Breast epithelium (tissue), 4 donors: ENCODE measurements at regions not wholly inside any gene's neighbourhood (a gene's known extent, or its start where the extent isn't known, plus 50 kb on each side); places are given as distances from the start of the nearest gene placed in this dataset.
"Not testable (repeated sequence)": the region's sequence is repeated elsewhere in the genome, so short reads cannot be mapped to it uniquely, and the experiment has no call there.

Source experiments
- DNase-seq, 2 donors: peaks; one replicate each; pipeline ENCODE4 v3.0.0-alpha.2; 2019; ENCODE audit warnings: low spot score in 2 of 2
- H3K27ac ChIP-seq, 2 donors: fragments of 200-600 bp; sonication (generic) in 1 of 2; one replicate each; pipeline ENCODE4 v1.5.1; 2016 to 2019; ENCODE audit warnings: mild to moderate bottlenecking in 1 of 2
- H3K27me3 ChIP-seq, 2 donors: fragments of 200-600 bp; sonication (generic) in 1 of 2; one replicate each; pipeline versions ENCODE4 v1.5.1 to v1.6.0; 2017 to 2019; ENCODE audit warnings: control low read depth in 1 of 2, mild to moderate bottlenecking in 1 of 2
- H3K36me3 ChIP-seq: fragments of 200-600 bp; one replicate; pipeline ENCODE4 v1.5.1; 2019
- H3K4me1 ChIP-seq, 2 donors: fragments of 200-600 bp; sonication (generic); one replicate each; pipeline ENCODE4 v1.5.1; 2016 to 2019; ENCODE audit warnings: control low read depth in 1 of 2
- H3K4me3 ChIP-seq, 3 donors: fragments of 200-600 bp; sonication (generic); 1 replicate in 2 of 3; 2 replicates in 1 of 3; pipeline ENCODE4 v1.5.1; 2016 to 2019; ENCODE audit warnings: mild to moderate bottlenecking in 3 of 3, moderate library complexity in 2 of 3
- H3K9me3 ChIP-seq, 2 donors: fragments of 200-600 bp; sonication (generic) in 1 of 2; one replicate each; pipeline ENCODE4 v1.5.1; 2016 to 2019; ENCODE audit warnings: control low read depth in 1 of 2
- POLR2A ChIP-seq: fragments of 450-650 bp; IDR thresholded peaks from one replicate; pipeline ENCODE4 v1.6.1; 2016; ENCODE audit warnings: antibody characterized with exemption, mild to moderate bottlenecking, moderate library complexity
- POLR2AphosphoS5 ChIP-seq, 3 donors: sonication (generic); formaldehyde crosslinking; IDR thresholded peaks; one replicate each; pipeline ENCODE4 v1.6.1; 2017; ENCODE audit warnings: antibody characterized with exemption in 3 of 3
- intact Hi-C: fragments of 100-400 bp; cut with DNase I; formaldehyde crosslinking; loops from one replicate; pipeline ENCODE4 v1.15.1; 2023; ENCODE audit warnings: low total_unique reads
- TF ChIP-seq, protein P1 (sequence below), 3 donors: fragments of 450-650 bp; IDR thresholded peaks; one replicate each; pipeline ENCODE4 v1.5.1; 2016 to 2017; ENCODE audit warnings: antibody characterized with exemption in 3 of 3, mild to moderate bottlenecking in 3 of 3, moderate library complexity in 3 of 3

DNA sequence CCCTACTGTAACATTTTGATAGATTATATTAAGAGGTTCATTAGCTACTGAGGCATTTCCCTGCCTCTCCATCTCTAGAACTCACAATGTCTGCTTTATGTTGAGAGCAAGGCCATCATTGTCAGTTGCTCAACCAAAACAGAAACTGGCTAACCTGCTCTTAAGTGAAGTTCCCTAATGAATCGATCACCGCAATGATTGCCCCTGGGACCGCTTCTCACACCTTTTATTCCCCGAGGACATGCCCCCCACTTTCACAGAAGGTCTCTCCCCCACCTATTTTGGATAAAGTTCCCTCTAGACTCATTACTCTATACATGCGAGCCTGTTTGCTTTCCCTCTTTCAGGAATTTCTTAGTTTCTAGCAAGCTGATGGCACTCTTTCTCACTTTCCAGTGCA lies 108.8 kb downstream of the FAM217A start:
- H3K36me3 ChIP-seq: no peaks in the 10 kb centered on the region
- no peaks in the 10 kb centered on the region for H3K4me1 ChIP-seq
- H3K27me3 ChIP-seq: no peaks in the 10 kb centered on the region
- no peak overlapping the region for H3K4me3 ChIP-seq
- TF ChIP-seq, protein P1, sequence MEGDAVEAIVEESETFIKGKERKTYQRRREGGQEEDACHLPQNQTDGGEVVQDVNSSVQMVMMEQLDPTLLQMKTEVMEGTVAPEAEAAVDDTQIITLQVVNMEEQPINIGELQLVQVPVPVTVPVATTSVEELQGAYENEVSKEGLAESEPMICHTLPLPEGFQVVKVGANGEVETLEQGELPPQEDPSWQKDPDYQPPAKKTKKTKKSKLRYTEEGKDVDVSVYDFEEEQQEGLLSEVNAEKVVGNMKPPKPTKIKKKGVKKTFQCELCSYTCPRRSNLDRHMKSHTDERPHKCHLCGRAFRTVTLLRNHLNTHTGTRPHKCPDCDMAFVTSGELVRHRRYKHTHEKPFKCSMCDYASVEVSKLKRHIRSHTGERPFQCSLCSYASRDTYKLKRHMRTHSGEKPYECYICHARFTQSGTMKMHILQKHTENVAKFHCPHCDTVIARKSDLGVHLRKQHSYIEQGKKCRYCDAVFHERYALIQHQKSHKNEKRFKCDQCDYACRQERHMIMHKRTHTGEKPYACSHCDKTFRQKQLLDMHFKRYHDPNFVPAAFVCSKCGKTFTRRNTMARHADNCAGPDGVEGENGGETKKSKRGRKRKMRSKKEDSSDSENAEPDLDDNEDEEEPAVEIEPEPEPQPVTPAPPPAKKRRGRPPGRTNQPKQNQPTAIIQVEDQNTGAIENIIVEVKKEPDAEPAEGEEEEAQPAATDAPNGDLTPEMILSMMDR (IDR thresholded peaks at IDR 0.05): no peak
- no peak for TF ChIP-seq POLR2A
- no peak for TF ChIP-seq POLR2AphosphoS5 (IDR thresholded peaks at IDR 0.05)
- intact Hi-C loops: no loop called here
- DNase-seq: no peak
- no peaks in the 10 kb centered on the region for H3K9me3 ChIP-seq
- no peak overlapping the region for H3K27ac ChIP-seq

DNA sequence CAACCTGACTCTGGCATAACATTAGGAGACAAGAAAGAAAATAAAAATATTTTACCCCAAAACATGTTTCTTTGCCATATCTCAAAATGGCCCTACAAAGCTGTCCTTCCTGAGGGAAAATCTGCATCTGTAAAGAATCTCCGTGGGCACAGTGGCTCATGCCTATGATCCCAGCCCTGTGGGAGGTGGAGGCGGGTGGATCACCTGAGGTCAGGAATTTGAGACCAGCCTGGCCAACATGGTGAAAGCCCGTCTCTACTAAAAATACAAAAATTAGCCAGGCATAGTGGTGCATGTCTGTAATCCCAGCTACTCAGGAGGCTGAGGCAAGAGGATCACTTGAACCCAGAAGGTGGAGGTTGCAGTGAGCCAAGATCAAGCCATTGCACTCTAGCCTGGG lies 105.8 kb downstream of the FAM217A start:
- H3K4me1 ChIP-seq, intact Hi-C loops: not testable (repeated sequence)

DNA sequence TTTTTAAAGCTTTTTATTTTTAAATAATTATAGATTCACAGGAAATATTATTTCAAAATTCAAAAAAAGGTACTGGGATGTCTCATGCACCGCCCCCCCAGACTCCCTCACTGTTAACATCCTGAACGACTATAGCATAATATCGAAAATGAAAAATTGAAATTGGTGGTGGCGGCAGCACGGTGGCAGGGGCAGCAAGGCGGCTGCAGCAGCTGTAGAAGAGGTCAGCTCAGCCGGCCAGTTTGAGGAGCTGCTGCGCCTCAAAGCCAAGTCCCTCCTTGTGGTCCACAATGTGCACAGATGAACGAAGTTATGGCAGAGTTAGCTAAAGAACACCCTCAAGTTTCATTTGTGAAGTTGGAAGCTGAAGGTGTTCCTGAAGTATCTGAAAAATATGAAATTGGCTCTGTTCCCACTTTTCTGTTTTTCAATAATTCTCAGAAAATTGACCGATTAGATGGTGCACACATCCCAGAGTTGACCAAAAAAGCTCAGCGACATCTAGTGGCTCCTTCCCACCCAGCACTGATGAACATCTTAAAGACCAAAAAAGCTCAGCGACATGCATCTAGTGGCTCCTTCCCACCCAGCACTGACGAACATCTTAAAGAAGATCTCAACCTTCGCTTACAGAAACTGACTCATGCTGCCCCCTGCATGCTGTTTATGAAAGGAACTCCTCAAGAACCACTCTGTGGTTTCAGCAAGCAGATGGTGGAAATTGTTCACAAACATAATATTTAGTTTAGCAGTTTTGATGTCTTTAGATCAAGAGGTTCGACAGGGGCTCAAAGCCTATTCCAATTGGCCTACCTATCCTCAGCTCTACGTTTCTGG lies 100.8 kb downstream of the FAM217A start:
- Histone ChIP-seq H3K36me3 (no peaks in the 10 kb centered on the region), H3K9me3 (no peaks in the 10 kb centered on the region), H3K27ac (no peak overlapping the region), H3K4me1 (no peaks in the 10 kb centered on the region), H3K27me3 (no peaks in the 10 kb centered on the region), H3K4me3 (no peak overlapping the region)
- DNase-seq: no peak
- TF ChIP-seq, protein P1 (IDR thresholded peaks at IDR 0.05): peak in 2 of 3 donors; percentile 25 to 45
- no peak for TF ChIP-seq POLR2AphosphoS5 (IDR thresholded peaks at IDR 0.05)
- intact Hi-C loops: no loop called here

More for the DNA sequence above, 105.8 kb downstream of the FAM217A start:
- not testable (repeated sequence) for H3K27ac ChIP-seq, H3K27me3 ChIP-seq, DNase-seq, H3K36me3 ChIP-seq, H3K4me3 ChIP-seq, H3K9me3 ChIP-seq

DNA sequence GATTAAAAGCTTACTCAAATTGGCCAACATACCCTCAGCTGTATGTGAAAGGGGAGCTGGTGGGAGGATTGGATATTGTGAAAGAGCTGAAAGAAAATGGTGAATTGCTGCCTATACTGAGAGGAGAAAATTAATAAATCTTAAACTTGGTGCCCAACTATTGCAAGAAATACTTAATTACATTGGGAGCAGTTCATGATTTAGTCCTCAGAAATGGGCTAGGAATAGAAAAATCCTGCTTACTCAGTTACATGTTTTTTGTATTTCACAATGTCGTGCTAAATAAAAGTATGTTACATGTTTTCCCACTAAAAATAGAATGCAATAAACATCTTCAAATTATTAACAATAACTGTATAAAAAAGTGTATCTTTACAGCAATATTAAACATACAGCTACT lies 100.0 kb downstream of the FAM217A start:
- H3K36me3 ChIP-seq, DNase-seq, intact Hi-C loops, H3K4me3 ChIP-seq, H3K27ac ChIP-seq, H3K4me1 ChIP-seq, H3K9me3 ChIP-seq, H3K27me3 ChIP-seq: not testable (repeated sequence)

- Histone ChIP-seq H3K9me3 (no peaks in the 10 kb centered on the region), H3K27ac (no peak overlapping the region), H3K4me3 (no peak overlapping the region), H3K36me3 (no peaks in the 10 kb centered on the region), H3K4me1 (no peaks in the 10 kb centered on the region), H3K27me3 (no peaks in the 10 kb centered on the region)
- intact Hi-C loops: no loop called here
- no peak for DNase-seq
- TF ChIP-seq, protein P1 (IDR thresholded peaks at IDR 0.05): no peak
- no peak for TF ChIP-seq POLR2AphosphoS5 (IDR thresholded peaks at IDR 0.05)
- TF ChIP-seq POLR2A: no peak
Observed at GRCh38 chr6:3981917-3982316, 97.0 kb downstream of the FAM217A start.

DNA sequence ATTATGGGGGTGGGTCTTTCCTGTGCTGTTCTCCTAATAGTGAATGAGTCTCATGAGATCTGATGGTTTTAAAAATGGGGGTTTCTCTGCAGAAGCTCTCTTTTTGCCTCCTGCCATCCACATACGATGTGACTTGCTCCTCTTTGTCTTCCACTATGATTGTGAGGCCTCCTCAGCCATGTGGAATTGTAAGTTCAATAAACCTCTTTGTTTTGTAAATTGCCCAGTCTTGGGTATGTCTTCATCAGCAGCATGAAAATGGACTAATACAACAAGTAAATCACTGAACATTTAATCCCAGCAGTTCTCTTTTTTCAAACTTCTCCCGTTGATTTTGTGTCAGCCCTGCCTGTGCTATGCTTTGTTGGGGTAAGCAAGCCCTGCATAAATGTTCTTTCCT lies 95.2 kb downstream of the FAM217A start:
- intact Hi-C loops: no loop called here

More for the DNA sequence above, 95.2 kb downstream of the FAM217A start:
- TF ChIP-seq, protein P1 (IDR thresholded peaks at IDR 0.05): no peak
- TF ChIP-seq POLR2A (no peak), POLR2AphosphoS5 (IDR thresholded peaks at IDR 0.05) (no peak)
- no peak for DNase-seq
- Histone ChIP-seq H3K36me3 (no peaks in the 10 kb centered on the region), H3K4me3 (no peak overlapping the region), H3K27me3 (no peaks in the 10 kb centered on the region), H3K27ac (no peak overlapping the region), H3K4me1 (no peaks in the 10 kb centered on the region), H3K9me3 (no peaks in the 10 kb centered on the region)
